ENCODE measurements at regions not wholly inside any gene's neighbourhood (a gene's known extent, or its start where the extent isn't known, plus 50 kb on each side); places are given as distances from the start of the nearest gene placed in this dataset.
A peak's percentile ranks its signal among the peaks of the same experiment; 100 is the strongest.
"Not testable (repeated sequence)": the region's sequence is repeated elsewhere in the genome, so short reads cannot be mapped to it uniquely, and the experiment has no call there.

DNA sequence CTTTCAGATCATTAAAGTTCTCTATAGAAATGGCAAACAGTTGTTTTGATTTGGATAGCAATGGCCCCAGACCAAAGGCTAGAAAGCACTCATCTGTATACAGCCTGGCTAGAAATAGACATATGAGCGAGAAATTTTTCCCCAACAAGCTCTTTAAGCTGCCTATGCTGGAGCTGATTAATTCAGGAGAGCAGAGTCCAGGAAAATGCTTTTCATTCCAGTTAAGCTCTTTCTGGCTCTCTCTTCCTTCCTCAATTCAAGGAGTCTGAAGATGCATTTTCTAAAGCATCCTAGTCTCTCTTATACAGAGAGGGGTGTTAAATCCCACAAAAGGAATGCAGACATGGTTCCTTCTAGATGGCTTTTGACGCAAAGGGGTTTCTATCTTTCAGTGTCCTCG is 141.7 kb upstream of the RAI2 start:
- no peak for DNase-seq

DNA sequence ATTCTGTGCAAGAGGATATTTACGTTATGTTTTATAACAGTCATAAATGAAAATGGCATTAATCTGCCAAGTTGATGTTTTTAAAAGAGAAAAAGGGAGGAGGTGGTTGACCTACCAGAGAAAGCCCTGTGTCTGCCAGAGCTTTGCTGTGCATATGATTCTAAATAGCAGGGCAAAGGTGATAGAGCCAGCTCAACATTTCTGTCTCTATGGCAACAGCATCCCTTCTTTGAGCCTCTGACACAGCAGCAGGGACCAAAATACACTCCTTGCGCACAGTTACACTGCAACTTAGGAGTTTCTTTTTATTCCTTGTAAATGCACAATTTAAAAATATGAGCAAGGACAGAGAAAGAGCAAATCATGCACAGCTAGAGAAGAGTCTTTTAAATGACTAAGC is 133.3 kb upstream of the RAI2 start:
- DNase-seq = no peak

DNA sequence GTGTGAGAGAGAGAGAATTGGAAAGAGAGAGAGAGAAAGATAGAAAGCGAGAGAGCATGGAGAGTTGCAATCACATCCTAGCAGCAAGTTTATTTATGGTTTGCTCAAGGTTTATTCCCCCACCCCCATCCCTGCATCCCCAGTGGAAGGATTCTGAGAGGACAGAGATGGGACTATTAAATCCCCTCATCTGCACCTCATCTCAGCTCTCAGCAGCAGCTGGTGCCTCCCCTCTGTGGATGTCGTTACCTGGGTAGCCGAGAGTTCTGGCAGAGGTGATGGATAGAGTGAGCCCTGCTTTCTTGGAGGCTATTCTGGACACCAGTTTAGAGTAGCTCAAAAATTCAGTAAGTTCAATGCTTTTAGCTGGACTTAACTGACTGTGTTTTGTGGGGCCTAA is 132.0 kb upstream of the RAI2 start:
- no peak for DNase-seq

DNA sequence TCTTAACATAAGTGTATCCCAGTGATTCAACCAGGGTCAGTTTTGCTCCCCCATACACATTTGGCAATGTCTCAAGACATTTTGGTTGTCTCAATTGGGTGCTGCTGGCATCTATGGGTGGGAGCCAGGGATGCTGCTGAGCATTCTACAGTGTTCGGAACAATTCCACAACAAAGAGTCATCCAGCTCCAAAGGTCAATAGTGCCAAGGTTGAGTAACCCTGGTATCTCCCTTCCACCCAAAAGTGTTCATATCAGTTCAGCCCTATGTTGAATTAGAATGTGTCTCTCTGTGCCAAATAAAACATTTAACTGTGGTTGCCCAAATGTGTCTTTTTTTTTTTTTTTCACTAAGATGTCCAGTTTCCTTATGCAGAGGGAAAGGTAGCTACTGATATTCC is 129.4 kb upstream of the RAI2 start:
- DNase-seq = no peak

DNA sequence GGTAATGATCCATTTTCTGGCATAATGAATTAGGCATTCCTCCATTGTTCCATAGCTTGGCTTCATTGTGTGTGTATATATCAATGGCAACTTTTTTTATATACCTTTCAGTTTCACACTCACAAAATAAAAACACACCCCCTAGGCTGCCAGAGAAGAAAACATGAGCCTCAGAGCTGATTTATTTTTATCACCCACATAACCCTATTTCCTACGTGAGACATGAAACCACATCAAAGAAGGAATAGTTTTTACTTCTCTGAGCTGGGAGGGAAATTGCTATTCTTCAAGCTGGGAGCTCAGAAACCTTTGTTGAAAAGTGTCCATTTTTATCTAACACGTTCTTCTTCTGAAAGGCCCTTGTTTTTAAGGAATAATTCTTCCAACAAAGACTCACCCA is 126.7 kb upstream of the RAI2 start:
- DNase-seq = no peak

DNA sequence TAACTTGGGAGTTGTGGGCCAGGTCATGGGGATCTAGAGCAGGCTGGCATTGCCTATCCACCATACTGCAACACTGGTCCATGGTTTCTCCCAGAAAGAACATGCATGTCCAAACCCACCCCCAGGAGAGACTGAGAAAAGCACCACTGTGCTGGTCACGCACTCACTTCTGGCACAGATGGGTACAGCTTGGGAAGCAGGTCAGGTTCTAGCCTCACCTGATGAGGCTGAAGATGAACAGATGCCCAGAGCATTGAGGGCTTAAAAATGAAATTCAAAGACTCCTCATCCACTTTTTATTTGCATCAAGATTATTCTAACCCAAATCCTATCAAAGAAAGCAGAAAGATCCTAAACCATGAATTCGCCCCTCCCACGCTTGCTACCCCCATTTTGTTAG is 125.9 kb upstream of the RAI2 start:
- DNase-seq = no peak

DNA sequence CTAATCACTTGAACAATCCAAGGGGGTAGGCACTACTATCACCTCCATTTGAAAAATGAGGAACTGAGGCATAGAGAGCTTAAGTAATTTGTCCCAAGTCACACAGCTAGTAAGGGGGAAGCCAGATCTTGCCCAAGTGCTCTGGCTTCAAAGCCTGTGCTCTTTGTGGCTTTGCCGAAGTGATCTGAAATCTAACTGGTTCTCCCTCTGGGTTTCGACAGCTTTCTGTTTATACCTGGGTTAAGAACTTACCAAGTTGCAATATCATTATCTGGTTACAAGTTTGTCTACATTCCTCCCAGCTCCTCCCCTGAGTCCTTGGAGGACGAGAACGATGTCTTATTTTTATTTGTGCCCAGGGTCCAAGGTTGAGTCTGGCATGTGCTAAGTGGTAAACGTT is 125.3 kb upstream of the RAI2 start:
- no peak for DNase-seq

DNA sequence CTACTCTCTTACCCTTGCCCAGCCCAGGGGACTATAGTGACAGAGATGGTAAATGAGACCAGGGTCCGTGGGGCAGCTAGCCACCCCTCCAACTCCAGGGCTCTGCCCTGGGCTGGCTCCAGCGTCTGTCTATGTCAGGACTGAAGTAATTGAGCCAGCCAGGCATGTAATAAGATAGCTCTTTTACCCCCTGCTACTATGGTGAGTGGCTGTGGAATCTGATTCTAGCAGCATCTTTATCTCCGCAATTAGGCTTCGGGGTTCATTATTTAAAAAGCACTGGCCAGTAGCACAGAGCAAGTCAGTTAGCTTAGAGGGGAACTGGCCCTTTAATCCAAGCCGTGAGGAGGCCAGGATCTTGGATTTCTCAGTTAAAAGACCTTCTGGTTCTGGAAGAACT is 123.3 kb upstream of the RAI2 start:
- DNase-seq = no peak

DNA sequence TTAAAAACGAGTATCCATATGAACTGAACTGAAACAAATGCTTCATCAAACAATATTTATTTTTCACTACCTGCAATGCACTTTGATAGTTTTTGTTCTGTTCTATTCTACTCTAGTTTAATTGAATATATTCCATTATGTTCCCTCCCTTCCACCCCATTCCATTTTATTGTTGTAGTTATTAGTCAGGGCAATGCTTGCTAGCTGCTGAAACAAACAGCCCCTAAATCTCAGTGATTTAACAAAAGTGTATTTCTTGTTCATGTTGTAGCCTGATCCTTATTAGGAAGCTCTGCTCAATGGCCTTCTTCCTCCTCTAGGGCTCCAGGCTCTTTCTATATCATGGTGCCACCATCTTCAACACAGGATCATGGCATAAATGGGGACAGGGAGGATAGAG is 122.3 kb upstream of the RAI2 start:
- no peak for DNase-seq

DNA sequence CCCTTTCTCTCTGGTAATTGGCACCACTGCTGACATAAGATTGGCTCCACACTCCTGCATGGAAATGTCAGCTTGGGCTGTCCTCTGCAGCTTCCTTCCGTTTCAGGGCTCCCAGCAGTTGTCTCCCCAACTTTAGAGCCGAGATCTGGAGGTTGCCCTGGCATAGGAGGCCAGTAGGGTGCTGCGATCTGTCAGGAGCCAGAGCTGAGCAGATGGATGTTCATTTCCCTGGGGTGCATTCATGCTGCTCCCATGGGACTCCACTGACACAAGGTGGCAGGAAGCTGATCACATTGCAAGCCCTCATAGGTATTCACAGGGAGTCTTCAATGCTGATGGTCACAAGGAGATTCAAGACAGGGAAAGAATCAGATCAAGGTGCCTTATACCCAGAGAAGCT is 116.6 kb upstream of the RAI2 start:
- no peak for DNase-seq

DNA sequence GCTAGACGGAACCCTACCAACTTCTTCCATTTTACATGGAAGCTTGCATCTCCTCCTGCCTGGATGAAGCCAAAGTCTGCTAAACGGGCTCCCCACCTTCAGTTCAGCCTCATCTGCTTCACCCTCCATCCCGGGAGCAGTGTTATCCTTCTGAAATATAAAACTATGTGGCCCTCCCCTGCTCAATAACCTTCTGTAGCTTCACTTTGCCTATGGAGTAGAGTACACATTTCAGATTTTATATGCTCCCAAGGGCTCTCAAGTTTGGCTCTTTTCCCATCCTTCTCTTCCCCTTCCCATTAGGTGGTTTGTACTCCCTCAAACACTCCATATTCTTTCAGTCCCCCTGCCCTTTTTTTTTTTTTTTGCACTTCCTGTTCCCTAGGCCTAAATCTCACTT is 115.9 kb upstream of the RAI2 start:
- DNase-seq = peak; percentile 10

DNA sequence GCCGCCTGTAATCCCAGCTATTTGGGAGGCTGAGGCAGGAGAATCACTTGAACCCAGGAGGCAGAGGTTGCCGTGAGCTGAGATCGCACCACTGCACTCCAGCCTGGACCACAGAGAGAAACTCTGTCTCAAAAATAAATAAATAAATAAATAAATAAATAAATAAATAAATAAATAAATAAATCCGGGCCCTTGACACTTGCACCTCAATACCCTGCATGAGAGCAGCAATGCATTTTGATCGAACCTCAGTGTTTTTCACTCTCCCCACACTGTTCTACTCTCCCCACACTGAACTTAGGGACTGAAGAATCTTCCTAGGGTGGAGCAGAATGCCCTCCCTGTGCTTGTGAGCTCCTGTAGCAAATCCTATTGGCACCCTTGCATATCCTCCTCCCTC is 114.3 kb upstream of the RAI2 start:
- not testable (repeated sequence) for DNase-seq

DNA sequence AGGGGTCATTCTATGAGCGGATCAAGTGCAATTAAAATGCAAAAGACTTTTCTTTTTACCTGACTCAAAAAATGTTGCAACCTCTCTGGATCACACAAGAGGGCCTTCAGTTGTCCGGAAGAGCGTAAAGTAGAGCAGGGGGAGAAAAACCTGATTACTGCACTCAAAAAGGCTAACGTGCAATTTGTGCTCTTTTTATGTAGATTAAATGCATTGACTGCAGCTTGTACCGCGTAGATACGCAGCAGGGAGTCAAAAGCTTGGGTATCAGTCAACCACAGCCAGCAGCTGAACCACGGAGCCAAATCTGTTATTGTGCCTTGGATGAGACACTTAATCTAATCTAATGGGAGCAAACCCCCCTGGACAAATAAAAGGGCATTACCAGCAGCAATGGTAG is 107.3 kb upstream of the RAI2 start:
- no peak for DNase-seq

DNA sequence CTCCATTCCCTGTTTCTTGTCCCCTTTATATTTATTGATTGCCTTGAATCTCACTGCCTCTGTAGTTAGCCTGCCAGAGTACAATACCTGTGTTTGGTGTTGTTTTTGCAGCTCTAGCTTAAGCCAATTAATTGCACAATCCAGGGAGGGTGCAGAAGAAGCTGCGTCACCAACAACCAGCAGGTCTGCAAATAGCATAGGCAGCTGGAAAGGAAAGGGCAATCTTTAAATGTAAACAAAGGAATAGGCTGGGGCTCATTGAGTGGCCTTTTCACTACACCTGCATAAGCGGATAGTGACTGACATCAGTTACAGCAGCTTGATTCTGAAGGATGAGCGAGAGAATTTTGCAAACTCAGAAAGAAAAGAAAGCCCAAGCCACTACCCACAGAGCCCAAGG is 106.8 kb upstream of the RAI2 start:
- peak; percentile 17 for DNase-seq

DNA sequence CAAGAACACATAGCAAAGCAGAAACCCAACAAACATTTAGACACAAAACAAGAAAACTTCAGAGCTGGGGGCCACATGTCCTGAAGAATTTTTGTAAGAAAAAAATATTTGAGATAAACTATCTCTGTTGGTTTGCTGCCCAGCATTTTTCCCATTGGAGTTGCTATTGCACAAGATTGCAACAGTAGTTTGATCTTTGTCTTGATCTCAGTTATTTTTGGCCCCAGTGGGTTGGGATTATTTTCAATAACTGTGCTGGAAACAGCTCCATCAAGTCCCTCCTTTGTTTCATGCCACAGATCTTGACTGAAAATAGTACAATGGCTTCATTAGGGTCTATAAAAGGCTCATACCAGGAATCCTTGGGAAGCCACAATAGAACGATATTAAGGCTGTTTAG is 103.8 kb upstream of the RAI2 start:
- no peak for DNase-seq

DNA sequence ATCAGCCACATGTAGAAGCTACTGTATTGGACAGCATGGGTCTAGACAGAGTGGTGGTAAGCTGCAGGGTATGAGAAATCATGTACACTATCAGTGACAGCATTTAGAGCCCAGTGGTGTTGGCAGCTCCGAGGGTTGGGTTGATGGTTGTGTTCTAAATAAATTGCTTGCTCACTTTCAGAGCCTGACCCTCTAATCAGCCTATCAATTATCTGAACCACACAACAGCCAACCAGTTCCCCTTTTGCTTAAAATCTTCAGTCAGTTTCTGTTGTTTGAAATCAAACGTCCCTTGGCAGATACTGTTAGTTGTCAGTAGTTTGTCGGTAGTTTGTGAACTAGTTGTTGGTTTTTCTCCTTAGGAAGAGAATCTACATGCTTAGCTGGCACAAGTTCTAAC is 99.8 kb upstream of the RAI2 start:
- no peak for DNase-seq

DNA sequence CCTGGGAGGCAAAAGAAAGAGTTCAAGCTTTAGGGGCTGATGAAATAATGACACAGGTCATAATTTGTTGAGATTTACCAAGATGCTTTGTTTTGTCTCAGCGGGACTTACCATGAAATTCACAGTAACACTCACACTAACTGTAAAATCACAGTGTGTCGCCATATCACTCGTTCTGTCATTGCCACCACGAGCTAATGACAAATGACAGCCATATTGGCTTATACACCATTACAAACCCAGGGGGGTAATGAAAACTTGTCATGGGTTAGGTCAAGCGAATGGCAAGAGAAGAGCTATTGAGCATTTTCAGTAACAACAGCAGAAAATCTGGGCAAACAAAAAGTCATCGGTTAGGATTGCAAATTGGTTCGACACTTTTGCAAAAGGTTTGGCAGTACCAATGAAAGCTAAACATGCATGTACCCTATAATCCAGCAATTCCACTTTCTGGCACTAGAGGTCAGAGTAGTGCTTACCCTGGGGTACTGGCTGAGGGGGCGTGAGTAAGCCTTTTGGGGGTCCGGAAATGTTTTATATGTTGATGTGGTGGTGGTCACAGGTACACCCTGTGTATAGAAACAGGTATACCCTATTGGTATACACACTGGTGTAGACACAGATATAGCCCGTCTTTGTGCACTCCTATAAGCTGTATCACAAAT is 83.9 kb upstream of the RAI2 start:
- DNase-seq = no peak

DNA sequence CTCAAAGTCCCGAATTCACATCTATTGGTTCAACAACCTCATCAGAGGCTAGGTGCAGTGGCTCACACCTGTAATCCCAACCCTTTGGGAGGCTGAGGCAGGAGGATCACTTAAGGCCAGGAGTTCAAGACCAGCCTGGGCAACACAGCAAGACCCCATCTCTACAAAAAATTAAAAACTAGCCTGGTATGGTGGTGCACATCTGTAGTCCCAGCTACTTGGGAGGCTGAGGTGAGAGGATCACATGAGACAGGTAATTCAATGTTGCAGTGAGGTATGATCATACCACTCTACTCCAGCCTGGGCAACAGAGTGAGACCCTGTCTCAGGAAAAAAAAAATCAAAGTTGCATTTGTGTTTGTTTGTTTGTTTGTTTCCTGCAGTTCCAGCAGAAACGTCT is 80.1 kb upstream of the RAI2 start:
- not testable (repeated sequence) for DNase-seq

DNA sequence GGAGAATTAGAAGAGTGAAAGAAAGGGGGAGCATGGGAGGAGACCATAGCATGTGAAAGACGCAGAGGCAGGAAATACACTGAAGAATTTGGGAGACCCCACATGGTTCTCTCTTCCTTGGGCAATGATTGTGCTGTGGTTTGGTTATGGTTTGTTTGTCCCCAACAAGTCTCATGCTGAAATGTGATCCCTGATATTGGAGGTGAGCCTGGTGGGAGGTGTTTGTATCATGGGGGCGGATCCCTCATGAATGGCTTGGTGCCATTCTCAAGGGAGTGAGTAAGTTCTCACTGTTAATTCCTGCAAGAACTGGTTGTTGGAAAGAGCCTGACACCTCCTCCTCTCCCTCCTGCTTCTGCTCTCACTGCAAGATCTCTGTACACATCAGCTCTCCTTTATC is 78.6 kb upstream of the RAI2 start:
- DNase-seq = peak; percentile 9

DNA sequence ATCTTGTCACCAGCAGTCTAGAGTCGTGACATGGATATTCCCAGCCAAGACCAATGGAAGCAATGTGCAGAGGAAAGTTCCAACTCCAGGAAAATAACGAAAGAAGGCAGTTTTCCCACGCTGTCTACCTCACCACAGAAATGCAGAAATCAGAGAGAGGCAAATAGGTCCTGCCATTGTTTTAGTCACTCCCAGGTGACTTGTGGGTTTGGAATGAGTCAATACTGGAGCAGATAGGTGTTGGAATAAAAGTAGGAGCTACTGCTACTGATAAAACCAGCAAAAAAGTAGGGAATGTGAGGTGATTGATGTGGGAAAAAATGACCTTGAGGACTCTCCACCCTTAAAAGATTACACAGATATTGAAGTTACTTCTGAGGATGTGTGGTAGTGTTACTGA is 72.8 kb upstream of the RAI2 start:
- no peak for DNase-seq

DNA sequence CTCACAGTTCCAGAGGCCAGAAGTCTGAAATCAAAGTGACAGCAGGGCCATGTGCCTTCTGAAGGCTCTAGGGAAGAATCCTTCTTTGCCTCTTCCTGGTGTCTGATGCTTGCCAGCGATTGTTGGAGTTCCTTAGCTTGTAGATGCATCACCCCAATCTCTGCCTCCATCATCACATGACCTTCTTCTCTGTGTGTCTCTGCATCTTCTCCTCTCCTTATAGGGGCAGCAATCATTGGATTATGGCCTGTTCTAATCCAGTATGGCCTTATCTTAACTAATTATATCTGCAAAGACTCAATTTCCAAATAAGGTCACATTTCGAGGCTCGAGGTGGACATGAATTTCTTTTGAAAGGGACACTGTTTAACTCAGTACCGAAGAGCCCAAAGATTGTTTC is 71.7 kb upstream of the RAI2 start:
- DNase-seq = no peak

DNA sequence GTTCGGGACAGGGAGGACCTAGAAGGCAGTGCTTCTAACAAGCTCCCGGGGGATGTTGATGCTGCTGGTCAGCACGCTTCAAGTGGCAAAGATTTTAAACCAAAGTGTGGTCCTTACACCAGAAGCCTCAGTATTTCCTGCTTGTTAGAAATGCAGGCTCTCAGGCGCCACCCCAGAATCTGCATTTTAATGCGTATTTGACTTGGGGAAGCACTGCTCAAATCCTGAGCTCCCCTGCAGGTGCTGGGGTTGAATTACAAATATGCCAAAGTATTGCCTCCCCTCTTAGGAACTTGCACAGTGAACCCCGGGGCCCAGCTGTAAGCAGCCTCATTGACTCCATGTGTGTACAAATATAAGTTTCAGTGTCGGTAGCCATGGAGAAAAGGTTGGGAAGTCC is 70.8 kb upstream of the RAI2 start:
- no peak for DNase-seq

DNA sequence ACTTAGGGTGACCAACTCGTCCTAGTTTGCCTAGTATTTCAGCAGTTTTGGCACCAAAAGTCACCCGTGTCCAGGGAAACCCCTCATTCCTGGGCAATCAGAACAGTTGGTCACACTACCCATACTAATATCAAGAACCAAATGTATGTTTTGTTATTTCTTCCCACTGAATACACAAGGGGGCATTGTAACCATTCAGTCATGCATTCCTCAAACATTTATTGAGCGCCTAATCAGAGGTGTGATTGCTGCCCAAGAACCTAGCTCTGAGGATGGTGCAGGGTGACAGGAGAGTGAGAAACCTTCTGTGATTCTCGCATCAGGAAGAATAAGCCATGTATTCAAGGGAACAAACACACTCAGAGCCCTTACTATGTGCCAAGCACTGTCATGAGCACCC is 69.8 kb upstream of the RAI2 start:
- no peak for DNase-seq

DNA sequence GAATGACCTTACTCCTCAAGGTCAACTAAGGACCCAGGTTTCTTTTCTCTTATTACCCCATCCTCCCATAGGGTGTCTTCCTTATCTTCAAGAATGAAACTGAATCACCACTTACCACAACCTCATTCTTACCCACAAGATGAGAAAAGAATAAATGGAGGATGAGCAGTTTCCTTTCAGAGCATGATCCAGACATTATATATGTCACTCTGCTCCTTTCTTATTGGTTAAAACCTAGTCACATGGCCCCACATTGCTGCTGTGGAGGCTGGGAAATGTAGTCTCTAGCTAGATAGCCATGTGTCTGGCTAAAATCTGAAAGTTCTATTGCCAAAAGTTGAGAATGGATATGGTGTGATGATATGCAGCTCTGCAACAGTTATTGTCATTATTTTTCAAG is 62.4 kb upstream of the RAI2 start:
- no peak for DNase-seq

DNA sequence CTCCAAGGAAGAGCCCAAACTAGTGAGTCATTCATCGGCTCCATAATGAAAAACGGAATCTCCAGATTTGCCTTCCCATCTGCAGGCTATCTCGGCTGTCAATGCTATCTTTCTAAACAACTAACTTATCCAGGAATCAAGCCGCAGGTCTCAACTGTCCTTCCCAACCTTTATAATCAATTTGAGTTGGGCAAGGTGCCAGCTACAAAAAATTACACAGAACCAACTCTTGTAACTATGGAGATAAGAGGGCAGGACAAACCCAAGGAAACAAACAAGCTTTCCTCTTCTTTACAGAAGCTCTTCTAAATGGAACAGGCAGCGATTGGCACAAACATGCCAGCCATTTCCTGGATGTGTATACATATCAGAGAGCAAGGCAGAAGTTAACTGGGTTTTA is 61.2 kb upstream of the RAI2 start:
- no peak for DNase-seq

DNA sequence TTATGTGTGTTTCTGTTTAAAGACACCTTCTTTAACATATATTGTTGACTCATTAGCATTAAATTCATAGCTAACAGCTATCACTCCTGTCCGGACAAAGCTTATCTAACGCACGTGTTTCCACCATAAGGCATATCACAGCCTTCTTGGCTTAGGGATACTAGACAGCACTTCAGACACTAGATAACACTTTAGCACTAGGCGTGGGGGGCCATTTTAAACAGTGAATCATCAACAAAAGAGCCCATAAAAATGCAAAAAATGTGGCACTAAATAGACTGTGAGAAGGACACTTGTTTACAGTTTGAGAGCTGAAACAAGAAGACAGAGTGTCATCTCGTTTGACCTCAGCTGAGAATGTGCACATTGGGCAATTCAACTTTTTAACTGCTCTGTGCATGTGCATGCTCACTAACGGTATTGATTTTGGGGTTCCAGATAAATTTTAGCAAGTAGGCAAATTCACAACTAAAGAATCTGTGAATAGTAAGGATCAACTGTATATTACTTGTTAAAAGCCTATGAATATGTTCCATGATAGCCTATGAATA is 58.9 kb upstream of the RAI2 start:
- no peak for DNase-seq

All from NCI-H2029 treated with DMSO at 0.1 percent for 48 hours (cell line).